ENCODE measurements at regions not wholly inside any gene's neighbourhood (a gene's known extent, or its start where the extent isn't known, plus 50 kb on each side); places are given as distances from the start of the nearest gene placed in this dataset.

DNA sequence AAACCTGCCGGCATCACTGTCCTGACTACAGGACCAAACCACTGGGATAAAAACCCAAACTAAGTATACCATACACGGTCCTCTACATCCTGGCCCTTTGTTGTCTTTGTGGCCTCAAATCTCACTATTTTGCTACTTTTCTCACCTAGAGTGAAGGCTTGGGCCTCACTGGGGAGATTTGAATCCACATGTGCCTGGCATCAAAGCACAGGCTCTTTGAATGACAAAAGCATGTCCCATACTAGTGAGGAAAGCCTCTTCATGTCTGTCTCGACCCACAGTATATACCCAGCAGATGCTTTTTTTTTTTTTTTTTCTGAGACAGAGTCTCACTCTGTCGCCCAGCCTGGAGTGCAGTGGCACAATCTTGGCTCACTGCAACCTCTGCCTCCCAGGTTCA is 72.5 kb upstream of the DRD2 start:
- TF ChIP-seq, protein P1, sequence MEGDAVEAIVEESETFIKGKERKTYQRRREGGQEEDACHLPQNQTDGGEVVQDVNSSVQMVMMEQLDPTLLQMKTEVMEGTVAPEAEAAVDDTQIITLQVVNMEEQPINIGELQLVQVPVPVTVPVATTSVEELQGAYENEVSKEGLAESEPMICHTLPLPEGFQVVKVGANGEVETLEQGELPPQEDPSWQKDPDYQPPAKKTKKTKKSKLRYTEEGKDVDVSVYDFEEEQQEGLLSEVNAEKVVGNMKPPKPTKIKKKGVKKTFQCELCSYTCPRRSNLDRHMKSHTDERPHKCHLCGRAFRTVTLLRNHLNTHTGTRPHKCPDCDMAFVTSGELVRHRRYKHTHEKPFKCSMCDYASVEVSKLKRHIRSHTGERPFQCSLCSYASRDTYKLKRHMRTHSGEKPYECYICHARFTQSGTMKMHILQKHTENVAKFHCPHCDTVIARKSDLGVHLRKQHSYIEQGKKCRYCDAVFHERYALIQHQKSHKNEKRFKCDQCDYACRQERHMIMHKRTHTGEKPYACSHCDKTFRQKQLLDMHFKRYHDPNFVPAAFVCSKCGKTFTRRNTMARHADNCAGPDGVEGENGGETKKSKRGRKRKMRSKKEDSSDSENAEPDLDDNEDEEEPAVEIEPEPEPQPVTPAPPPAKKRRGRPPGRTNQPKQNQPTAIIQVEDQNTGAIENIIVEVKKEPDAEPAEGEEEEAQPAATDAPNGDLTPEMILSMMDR (IDR thresholded peaks at IDR 0.05; ENCODE audit: borderline replicate concordance, extremely low read depth, insufficient read depth), result no peak
- no peak for FAIRE-seq
- intact Hi-C loops (cut with DNase I), result no loop called here

DNA sequence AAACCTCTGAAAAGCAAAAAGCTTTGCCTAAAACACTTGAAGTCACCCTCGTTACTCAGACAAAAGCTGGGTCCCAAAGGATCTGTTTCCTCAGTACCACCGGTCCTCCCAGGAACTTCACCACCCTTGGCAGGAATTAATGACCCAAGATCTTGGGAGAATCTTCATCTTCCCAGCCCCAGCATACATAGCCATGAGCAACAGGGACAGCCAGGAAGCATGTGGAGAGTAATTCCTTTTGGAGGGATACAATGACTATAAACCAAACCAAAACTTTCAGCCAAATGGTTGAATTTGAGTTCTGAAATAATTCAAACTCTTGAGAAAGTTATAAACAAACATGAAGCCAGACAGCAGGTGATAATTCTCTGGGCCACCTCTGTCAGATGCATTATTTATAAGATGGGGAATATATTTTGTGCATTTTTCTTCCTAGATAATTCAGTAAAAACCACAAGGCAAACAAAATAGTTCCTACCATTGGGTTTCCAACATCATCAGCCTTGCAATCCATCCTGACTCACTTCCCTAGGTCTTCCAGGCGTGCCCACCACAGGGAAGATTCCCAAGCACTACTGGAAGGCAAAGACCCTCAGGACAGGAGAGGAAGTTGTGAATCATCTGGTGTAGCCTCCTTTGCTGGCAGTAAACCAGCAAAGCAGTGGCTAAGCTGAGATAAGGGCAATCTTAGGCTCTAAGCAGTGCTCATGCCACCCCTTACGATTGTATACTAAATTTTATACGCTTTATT is 71.7 kb upstream of the DRD2 start:
- H3K9me3 ChIP-seq (ENCODE audit: control insufficient read depth in 2 of 3, insufficient read depth in 1 of 3, low read length in 3 of 3), result no peaks in the 10 kb centered on the region
- no peaks in the 10 kb centered on the region for H3K27me3 ChIP-seq (ENCODE audit: control insufficient read depth, insufficient read depth, low read length)
- FAIRE-seq (no peak), DNase-seq (no peak)
- TF ChIP-seq, protein P1 (IDR thresholded peaks at IDR 0.05; ENCODE audit: borderline replicate concordance, extremely low read depth, insufficient read depth), result no peak
- H3K9ac ChIP-seq (ENCODE audit: low read length in 3 of 3), result no peak overlapping the region
- H3K36me3 ChIP-seq (ENCODE audit: control insufficient read depth in 2 of 3, insufficient read depth in 3 of 3, low read length in 3 of 3), result no peaks in the 10 kb centered on the region
- H3K27ac ChIP-seq (ENCODE audit: low read depth in 2 of 2, low read length in 2 of 2), result no peak overlapping the region
- intact Hi-C loops (cut with DNase I), result no loop called here
- H3K4me3 ChIP-seq (ENCODE audit: low read length in 3 of 3), result no peak overlapping the region
- no peaks in the 10 kb centered on the region for H3K4me1 ChIP-seq (ENCODE audit: control insufficient read depth in 2 of 3, insufficient read depth in 2 of 3, low read depth in 1 of 3, low read length in 3 of 3)

More for the DNA sequence above, 72.5 kb upstream of the DRD2 start:
- Histone ChIP-seq H3K4me1 (ENCODE audit: control insufficient read depth in 2 of 3, insufficient read depth in 2 of 3, low read depth in 1 of 3, low read length in 3 of 3) (no peaks in the 10 kb centered on the region), H3K9ac (ENCODE audit: low read length in 3 of 3) (no peak overlapping the region), H3K27ac (ENCODE audit: low read depth in 2 of 2, low read length in 2 of 2) (no peak overlapping the region), H3K4me3 (ENCODE audit: low read length in 3 of 3) (no peak overlapping the region), H3K36me3 (ENCODE audit: control insufficient read depth in 2 of 3, insufficient read depth in 3 of 3, low read length in 3 of 3) (no peaks in the 10 kb centered on the region), H3K27me3 (ENCODE audit: control insufficient read depth, insufficient read depth, low read length) (no peaks in the 10 kb centered on the region), H3K9me3 (ENCODE audit: control insufficient read depth in 2 of 3, insufficient read depth in 1 of 3, low read length in 3 of 3) (no peaks in the 10 kb centered on the region)
- no peak for DNase-seq

- H3K9ac ChIP-seq (ENCODE audit: low read length in 3 of 3), result no peak overlapping the region
- no peaks in the 10 kb centered on the region for H3K27me3 ChIP-seq (ENCODE audit: control insufficient read depth, insufficient read depth, low read length)
- DNase-seq (no peak), FAIRE-seq (no peak)
- no peak overlapping the region for H3K4me3 ChIP-seq (ENCODE audit: low read length in 3 of 3)
- no peaks in the 10 kb centered on the region for H3K36me3 ChIP-seq (ENCODE audit: control insufficient read depth in 2 of 3, insufficient read depth in 3 of 3, low read length in 3 of 3)
- no peaks in the 10 kb centered on the region for H3K4me1 ChIP-seq (ENCODE audit: control insufficient read depth in 2 of 3, insufficient read depth in 2 of 3, low read depth in 1 of 3, low read length in 3 of 3)
- H3K9me3 ChIP-seq (ENCODE audit: control insufficient read depth in 2 of 3, insufficient read depth in 1 of 3, low read length in 3 of 3), result no peaks in the 10 kb centered on the region
- H3K27ac ChIP-seq (ENCODE audit: low read depth in 2 of 2, low read length in 2 of 2), result no peak overlapping the region
- TF ChIP-seq, protein P1 (IDR thresholded peaks at IDR 0.05; ENCODE audit: borderline replicate concordance, extremely low read depth, insufficient read depth), result no peak
- intact Hi-C loops (cut with DNase I), result no loop called here
These were observed 67.2 kb upstream of the DRD2 start for GRCh38 chr11:113542420-113542819.

Data from kidney (tissue), 13 donors.